ENCODE measurements at regions not wholly inside any gene's neighbourhood (a gene's known extent, or its start where the extent isn't known, plus 50 kb on each side); places are given as distances from the start of the nearest gene placed in this dataset.
"Not testable (repeated sequence)": the region's sequence is repeated elsewhere in the genome, so short reads cannot be mapped to it uniquely, and the experiment has no call there.

GRCh38 chr17:61539728-61540127 lies 51.3 kb downstream of the NACA2 start:
- DNase-seq (ENCODE audit: low spot score) = not testable (repeated sequence)

- no peak for DNase-seq (ENCODE audit: low spot score)
Measured at GRCh38 chr17:61538480-61538879, 52.5 kb downstream of the NACA2 start.

GRCh38 chr17:61537264-61537771 lies 53.7 kb downstream of the NACA2 start:
- no peak for DNase-seq (ENCODE audit: low spot score)

GRCh38 chr17:61536422-61536955 lies 54.5 kb downstream of the NACA2 start:
- DNase-seq (ENCODE audit: low spot score) = peak; percentile 16

Measured in A172 (cell line).